H1 (cell line): ENCODE measurements at regions not wholly inside any gene's neighbourhood (a gene's known extent, or its start where the extent isn't known, plus 50 kb on each side); places are given as distances from the start of the nearest gene placed in this dataset.

Experiments
- CTCF ChIA-PET: fragments of 300-600 bp; sonication (Branson Sonifier 250); formaldehyde crosslinking; loops from one replicate; lab custom pipeline; 2021; ENCODE audit not compliant: partially characterized antibody; lab: Charles Lee
- POLR2A ChIA-PET: fragments of 300-600 bp; sonication (Branson Sonifier 250); formaldehyde crosslinking; loops from one replicate; lab custom pipeline; 2021; ENCODE audit warnings: inconsistent platforms; ENCODE audit not compliant: partially characterized antibody; lab: Charles Lee
- DNase-seq, 2 experiments: peaks; one replicate each; pipeline versions ENCODE4 v3.0.0 to v3.0.0-alpha.2; 2010 to 2022; ENCODE audit warnings: low spot score in 2 of 2, low read depth in 1 of 2, mixed read lengths in 1 of 2
- FAIRE-seq: peaks from 2 replicates; lab custom pipeline; 2011; peaks lifted over from hg19 to GRCh38; lab: Jason Lieb, UNC
- H2AFZ ChIP-seq: 2 replicates; pipeline ENCODE4 v1.8.1; 2012; ENCODE audit warnings: low read length, inconsistent platforms
- H2AK5ac ChIP-seq: 2 replicates; pipeline ENCODE4 v1.6.1; 2013; ENCODE audit warnings: low read depth, low read length
- H2BK120ac ChIP-seq: replicated peaks from 2 replicates; pipeline ENCODE3; 2013; ENCODE audit warnings: low read depth, low read length, inconsistent platforms
- H2BK12ac ChIP-seq: 2 replicates; pipeline ENCODE4 v1.6.1; 2013; ENCODE audit warnings: low read depth, low read length
- H2BK15ac ChIP-seq: 2 replicates; pipeline ENCODE4 v1.6.1; 2013; ENCODE audit warnings: low read length
- H2BK20ac ChIP-seq: 2 replicates; pipeline ENCODE4 v1.6.1; 2013; ENCODE audit warnings: low read length
- H2BK5ac ChIP-seq: 2 replicates; pipeline ENCODE4 v1.6.1; 2013; ENCODE audit warnings: low read depth, low read length
- H3K14ac ChIP-seq: 2 replicates; pipeline ENCODE4 v1.6.1; 2013; ENCODE audit warnings: inconsistent platforms; ENCODE audit not compliant: insufficient read length
- H3K18ac ChIP-seq: 2 replicates; pipeline ENCODE4 v1.6.1; 2013; ENCODE audit warnings: low read length; ENCODE audit errors: extremely low read depth
- H3K23ac ChIP-seq: 2 replicates; pipeline ENCODE4 v1.6.1; 2013; ENCODE audit warnings: inconsistent platforms; ENCODE audit not compliant: insufficient read length
- H3K23me2 ChIP-seq: 2 replicates; pipeline ENCODE4 v1.6.1; 2013; ENCODE audit warnings: low read depth, low read length
- H3K27ac ChIP-seq: 2 replicates; pipeline ENCODE4 v1.6.1; 2011; ENCODE audit warnings: low read depth, low read length, inconsistent platforms
- H3K27me3 ChIP-seq, 4 experiments: replicated peaks in 1 of 4; 1 replicate in 1 of 4; 2 replicates in 3 of 4; pipeline versions ENCODE4 v1.6.1 to v1.8.1; 2011 to 2013; ENCODE audit warnings: low read length in 3 of 4, mild to moderate bottlenecking in 3 of 4, inconsistent platforms in 2 of 4, mixed read lengths in 2 of 4, moderate library complexity in 1 of 4; ENCODE audit not compliant: control insufficient read depth in 3 of 4, insufficient read depth in 3 of 4; ENCODE audit errors: extremely low read depth in 1 of 4
- H3K36me3 ChIP-seq, 4 experiments: 2 replicates each; pipeline versions ENCODE4 v1.6.1 to v1.8.1; 2011 to 2013; ENCODE audit warnings: mild to moderate bottlenecking in 4 of 4, low read length in 3 of 4, moderate library complexity in 2 of 4, control low read depth in 1 of 4, inconsistent platforms in 1 of 4; ENCODE audit not compliant: insufficient read depth in 4 of 4, control insufficient read depth in 2 of 4
- H3K4ac ChIP-seq: replicated peaks from 2 replicates; pipeline ENCODE3; 2013; ENCODE audit warnings: low read length, low read depth, mixed read lengths, inconsistent platforms; ENCODE audit not compliant: insufficient read length
- H3K4me1 ChIP-seq, 4 experiments: replicated peaks in 1 of 4; 1 replicate in 1 of 4; 2 replicates in 3 of 4; pipeline versions ENCODE4 v1.6.1 to v1.8.1; 2011 to 2013; ENCODE audit warnings: low read length in 3 of 4, inconsistent platforms in 2 of 4, mixed read lengths in 1 of 4; ENCODE audit not compliant: insufficient read depth in 4 of 4, control insufficient read depth in 3 of 4
- H3K4me2 ChIP-seq, 2 experiments: 2 replicates each; pipeline versions ENCODE4 v1.6.1 to v1.8.1; 2011 to 2013; ENCODE audit warnings: low read depth in 2 of 2, low read length in 2 of 2, control low read depth in 1 of 2, inconsistent platforms in 1 of 2, mild to moderate bottlenecking in 1 of 2; ENCODE audit not compliant: insufficient read depth in 1 of 2
- H3K4me3 ChIP-seq, 4 experiments: fragments of 200-600, 300-600 bp in 1 of 4; sonication (generic), shearing (Covaris generic), sonication (Bioruptor Twin) in 1 of 4; 2 replicates each; pipeline versions ENCODE4 v1.5.1 to v1.8.1; 2011 to 2016; ENCODE audit warnings: low read length in 4 of 4, low read depth in 3 of 4, control low read depth in 2 of 4, inconsistent platforms in 2 of 4, mild to moderate bottlenecking in 2 of 4, mixed read lengths in 1 of 4, moderate library complexity in 1 of 4; ENCODE audit not compliant: insufficient read depth in 2 of 4; ENCODE audit errors: extremely low read depth in 1 of 4
- H3K56ac ChIP-seq: replicated peaks from 2 replicates; pipeline ENCODE3; 2013; ENCODE audit warnings: low read depth, mild to moderate bottlenecking, mixed read lengths, low read length, inconsistent platforms; ENCODE audit not compliant: insufficient read length
- H3K79me1 ChIP-seq: 2 replicates; pipeline ENCODE4 v1.6.1; 2013; ENCODE audit warnings: low read depth, low read length, control low read depth
- H3K79me2 ChIP-seq, 2 experiments: 2 replicates each; pipeline versions ENCODE4 v1.6.1 to v1.8.1; 2012 to 2013; ENCODE audit warnings: low read length in 2 of 2, mild to moderate bottlenecking in 2 of 2, inconsistent platforms in 1 of 2; ENCODE audit not compliant: insufficient read depth in 2 of 2, control insufficient read depth in 1 of 2
- H3K9ac ChIP-seq, 4 experiments: replicated peaks in 1 of 4; 1 replicate in 1 of 4; 2 replicates in 3 of 4; pipeline versions ENCODE4 v1.6.1 to v1.8.1; 2011 to 2013; ENCODE audit warnings: low read depth in 3 of 4, low read length in 3 of 4, control low read depth in 2 of 4, mild to moderate bottlenecking in 2 of 4, moderate library complexity in 2 of 4, inconsistent platforms in 1 of 4; ENCODE audit errors: extremely low read depth in 1 of 4
- H3K9me3 ChIP-seq, 2 experiments: 2 replicates each; pipeline versions ENCODE4 v1.6.1 to v1.8.1; 2012 to 2013; ENCODE audit warnings: mild to moderate bottlenecking in 2 of 2, moderate library complexity in 2 of 2, control low read depth in 1 of 2, inconsistent platforms in 1 of 2, low read depth in 1 of 2, low read length in 1 of 2, mixed read lengths in 1 of 2; ENCODE audit not compliant: insufficient read depth in 2 of 2
- H4K20me1 ChIP-seq, 2 experiments: replicated peaks in 1 of 2; 2 replicates each; pipeline versions ENCODE3 to v1.8.1; 2011 to 2013; ENCODE audit warnings: inconsistent platforms in 2 of 2, low read length in 2 of 2, mild to moderate bottlenecking in 1 of 2; ENCODE audit not compliant: insufficient read depth in 2 of 2, control insufficient read depth in 1 of 2
- H4K5ac ChIP-seq: 2 replicates; pipeline ENCODE4 v1.6.1; 2013; ENCODE audit warnings: low read length, low read depth, mixed read lengths, inconsistent platforms; ENCODE audit not compliant: insufficient read length
- H4K8ac ChIP-seq: 2 replicates; pipeline ENCODE4 v1.8.0; 2013; ENCODE audit warnings: mild to moderate bottlenecking, moderate library complexity, low read length, inconsistent platforms; ENCODE audit not compliant: insufficient read depth; ENCODE audit errors: extremely low read depth
- H4K91ac ChIP-seq: replicated peaks from 2 replicates; pipeline ENCODE3; 2013; ENCODE audit warnings: low read length, mixed read lengths, inconsistent platforms; ENCODE audit not compliant: insufficient read length
- GABPA ChIP-seq: IDR thresholded peaks from 2 replicates; pipeline ENCODE4 v1.6.1; 2011; ENCODE audit warnings: mild to moderate bottlenecking, low read length, moderate library complexity, borderline replicate concordance; ENCODE audit not compliant: insufficient read depth
- HDAC6 ChIP-seq: IDR thresholded peaks from one replicate; pipeline ENCODE4 v1.7.1; 2012; ENCODE audit warnings: low read depth, mild to moderate bottlenecking, inconsistent platforms, low read length, moderate library complexity
- PHF8 ChIP-seq: fragments of 200-600 bp; sonication (generic); conservative IDR thresholded peaks from 2 replicates; pipeline ENCODE4 v1.7.1; 2012; ENCODE audit warnings: low read depth, mild to moderate bottlenecking, inconsistent platforms, low read length, moderate library complexity
- RAD21 ChIP-seq, 2 experiments: IDR thresholded peaks in 1 of 2; conservative IDR thresholded peaks in 1 of 2; 2 replicates each; pipeline ENCODE4 v1.6.1; 2011; ENCODE audit warnings: low read depth in 2 of 2, low read length in 2 of 2, improper control_type of control experiment in 1 of 2, inconsistent platforms in 1 of 2, mild to moderate bottlenecking in 1 of 2, moderate library complexity in 1 of 2
- RXRA ChIP-seq: IDR thresholded peaks from 2 replicates; pipeline ENCODE4 v1.6.1; 2011; ENCODE audit warnings: low read depth, mild to moderate bottlenecking, low read length, moderate library complexity; ENCODE audit not compliant: insufficient read depth
- WGBS, 2 experiments: shearing (Covaris generic) in 1 of 2; methylation state at CpG; one replicate each; pipeline versions ENCODE4 v1.1.6 to v1.1.7; 2013 to 2015; ENCODE audit warnings: low lambda C conversion rate in 2 of 2, mixed read lengths in 2 of 2, inconsistent platforms in 1 of 2, low coverage in 1 of 2, missing lambda C conversion rate in 1 of 2; ENCODE audit not compliant: insufficient replicate concordance in 2 of 2, insufficient coverage in 1 of 2, insufficient read length in 1 of 2; ENCODE audit errors: extremely low coverage in 1 of 2, missing lambda C conversion rate in 1 of 2; 5-methylcytosine and 5-hydroxymethylcytosine counted together

DNA sequence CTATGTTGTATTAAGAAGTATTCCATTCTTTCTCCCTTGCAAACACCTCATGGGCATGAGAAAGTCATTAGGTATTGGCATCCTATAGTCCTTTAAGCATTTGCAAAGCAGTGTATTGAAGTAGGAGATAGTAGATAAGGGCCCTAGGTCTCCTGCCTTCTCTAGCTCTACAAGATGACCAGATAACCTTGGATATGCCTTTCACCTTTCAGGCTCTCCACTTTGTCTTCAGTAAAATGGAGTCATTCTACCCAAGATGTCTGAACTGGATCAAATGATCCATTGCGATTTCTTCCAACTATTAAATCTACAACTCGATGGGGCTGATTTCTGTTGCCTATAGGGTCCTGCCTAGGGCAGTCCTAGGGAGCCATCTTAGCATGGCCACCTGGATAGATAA is 132.1 kb upstream of the BTG1 start:
- Histone ChIP-seq H2AFZ (no peak overlapping the region), H3K9me3 (no peaks in the 10 kb centered on the region), H3K4me3 (no peak overlapping the region), H3K14ac (no peak overlapping the region), H4K91ac (no peak overlapping the region), H2BK12ac (no peak overlapping the region), H2BK20ac (no peak overlapping the region), H3K4me2 (no peak overlapping the region), H3K79me2 (no peaks in the 10 kb centered on the region), H3K79me1 (no peaks in the 10 kb centered on the region), H4K20me1 (no peaks in the 10 kb centered on the region), H2BK120ac (no peak overlapping the region), H2AK5ac (no peak overlapping the region), H3K36me3 (no peaks in the 10 kb centered on the region), H3K4me1 (no peaks in the 10 kb centered on the region), H4K5ac (no peak overlapping the region), H3K18ac (no peak overlapping the region), H3K27me3 (no peaks in the 10 kb centered on the region), H3K23ac (no peak overlapping the region), H3K56ac (no peak overlapping the region), H3K4ac (no peak overlapping the region), H2BK15ac (no peak overlapping the region), H3K27ac (no peak overlapping the region), H2BK5ac (no peak overlapping the region), H3K23me2 (peaks cover 2% of the 10 kb centered on the region; the same call in 1 of the 2 replicates), H4K8ac (no peak overlapping the region), H3K9ac (no peak overlapping the region)
- no peak for TF ChIP-seq PHF8
- no peak for TF ChIP-seq RXRA
- no peak for TF ChIP-seq HDAC6
- TF ChIP-seq RAD21 (IDR thresholded peaks at IDR 0.05 in 1 of 2, conservative IDR thresholded peaks at IDR 0.05 in 1 of 2; ENCODE audit: low read depth in 2 of 2, low read length in 2 of 2), result no peak
- no peak for TF ChIP-seq GABPA
- ChIA-PET CTCF (no interaction called here), POLR2A (no interaction called here)
- FAIRE-seq (no peak), DNase-seq (no peak)
- 46% methylated on average over 2 of the region's 2 CpGs; no CpG with 5 or more reads in 1 of the 2 experiments for WGBS, 2 experiments
